ENCODE measurements at regions not wholly inside any gene's neighbourhood (a gene's known extent, or its start where the extent isn't known, plus 50 kb on each side); places are given as distances from the start of the nearest gene placed in this dataset.

- no peaks in the 10 kb centered on the region for H3K4me1 ChIP-seq (ENCODE audit: control insufficient read depth, extremely low read depth, insufficient read depth, low read length)
- ChIA-PET CTCF (no interaction called here), POLR2A (no interaction called here)
- H3K27ac ChIP-seq (ENCODE audit: insufficient read depth, low read depth, low read length), result no peak overlapping the region
- no peaks in the 10 kb centered on the region for H3K9me3 ChIP-seq (replicated peaks; ENCODE audit: control insufficient read depth, insufficient read depth, low read length)
- H2AFZ ChIP-seq (ENCODE audit: low read depth, low read length), result no peak overlapping the region
- H3K27me3 ChIP-seq (ENCODE audit: control insufficient read depth in 2 of 2, insufficient read depth in 2 of 2, low read length in 2 of 2), result no peaks in the 10 kb centered on the region
- intact Hi-C loops (cut with micrococcal nuclease) (no loop called here), dilution Hi-C loops (cut with MboI; ENCODE audit: extremely low pct_ligation_motif_present, low sequenced_read_pairs) (no loop called here)
- H3K4me3 ChIP-seq (replicated peaks in 1 of 3; ENCODE audit: insufficient read depth in 1 of 3, low read depth in 1 of 3, low read length in 3 of 3), result no peak overlapping the region
- H3K36me3 ChIP-seq (ENCODE audit: control insufficient read depth in 2 of 2, extremely low read depth in 1 of 2, insufficient read depth in 2 of 2, low read length in 2 of 2), result no peaks in the 10 kb centered on the region
- TF ChIP-seq POLR2A (IDR thresholded peaks at IDR 0.05; ENCODE audit: low read depth, low read length) (no peak), EZH2 (IDR thresholded peaks at IDR 0.05; ENCODE audit: borderline replicate concordance, low read depth, low read length, severe bottlenecking) (no peak), JUN (IDR thresholded peaks at IDR 0.05; ENCODE audit: borderline replicate concordance, insufficient read depth, insufficient read length, low read depth) (no peak), FOS (IDR thresholded peaks at IDR 0.05; ENCODE audit: borderline replicate concordance, insufficient read depth, low read length) (no peak), CTCF (IDR thresholded peaks at IDR 0.05; ENCODE audit: extremely low read depth in 1 of 2, insufficient read depth in 1 of 2, low read depth in 1 of 2, low read length in 2 of 2) (no peak), MYC (IDR thresholded peaks at IDR 0.05; ENCODE audit: low read depth, low read length) (no peak), POLR2AphosphoS5 (IDR thresholded peaks at IDR 0.05; ENCODE audit: insufficient read depth, low read depth, low read length) (no peak), GATA2 (IDR thresholded peaks at IDR 0.05; ENCODE audit: insufficient read depth, insufficient read length, low read depth, low read length) (no peak), MAX (IDR thresholded peaks at IDR 0.05; ENCODE audit: insufficient read depth, insufficient read length) (no peak)
- no peak overlapping the region for H3K9ac ChIP-seq (replicated peaks; ENCODE audit: extremely low read depth, insufficient read depth, low read length)
- FAIRE-seq (no peak), DNase-seq (ENCODE audit: low read depth, low spot score) (no peak)
- H3K9me1 ChIP-seq (replicated peaks; ENCODE audit: control insufficient read depth, extremely low read depth, insufficient read depth, low read length), result no peaks in the 10 kb centered on the region
- H3K79me2 ChIP-seq (ENCODE audit: control insufficient read depth, insufficient read depth, low read length), result no peaks in the 10 kb centered on the region
- BruUV-seq (replicated peaks), result no TSS peak
- H3K4me2 ChIP-seq (ENCODE audit: insufficient read depth, low read length), result no peak overlapping the region
- no peaks in the 10 kb centered on the region for H4K20me1 ChIP-seq (replicated peaks; ENCODE audit: control insufficient read depth, extremely low read depth, insufficient read depth, low read length)
Observed at GRCh38 chr13:34257966-34258365, 440.0 kb downstream of the RFC3 start.
